ENCODE measurements at regions not wholly inside any gene's neighbourhood (a gene's known extent, or its start where the extent isn't known, plus 50 kb on each side); places are given as distances from the start of the nearest gene placed in this dataset.
"Not testable (repeated sequence)": the region's sequence is repeated elsewhere in the genome, so short reads cannot be mapped to it uniquely, and the experiment has no call there.

GRCh38 chr12:111268738-111269572, 99.9 kb downstream of the PHETA1 start:
- H3K4me3 ChIP-seq, result no peak overlapping the region
- no peaks in the 10 kb centered on the region for H3K4me1 ChIP-seq
- intact Hi-C loops (cut with DNase I; ENCODE audit: low total_unique reads), result no loop called here
- TF ChIP-seq CTCF (IDR thresholded peaks at IDR 0.05) (no peak), POLR2A (IDR thresholded peaks at IDR 0.05) (no peak)
- no peaks in the 10 kb centered on the region for H3K9me3 ChIP-seq
- no peak for DNase-seq
- H3K27ac ChIP-seq, result no peak overlapping the region
- H3K36me3 ChIP-seq, result no peaks in the 10 kb centered on the region
- no peaks in the 10 kb centered on the region for H3K27me3 ChIP-seq

GRCh38 chr12:111267144-111267543, 101.8 kb downstream of the PHETA1 start:
- no peak for TF ChIP-seq POLR2A (IDR thresholded peaks at IDR 0.05)
- no peak for TF ChIP-seq CTCF (IDR thresholded peaks at IDR 0.05)
- no peaks in the 10 kb centered on the region for H3K4me1 ChIP-seq
- no peak for DNase-seq
- no peaks in the 10 kb centered on the region for H3K27me3 ChIP-seq
- no peaks in the 10 kb centered on the region for H3K36me3 ChIP-seq
- no peak overlapping the region for H3K27ac ChIP-seq
- no peaks in the 10 kb centered on the region for H3K9me3 ChIP-seq
- H3K4me3 ChIP-seq, result no peak overlapping the region
- intact Hi-C loops (cut with DNase I; ENCODE audit: low total_unique reads), result no loop called here

- intact Hi-C loops (cut with DNase I; ENCODE audit: low total_unique reads), result no loop called here
- H3K4me3 ChIP-seq, result no peak overlapping the region
- no peaks in the 10 kb centered on the region for H3K27me3 ChIP-seq
- H3K27ac ChIP-seq, result no peak overlapping the region
- no peaks in the 10 kb centered on the region for H3K4me1 ChIP-seq
- DNase-seq, result no peak
- TF ChIP-seq POLR2A (IDR thresholded peaks at IDR 0.05), result no peak
- no peak for TF ChIP-seq CTCF (IDR thresholded peaks at IDR 0.05)
- no peaks in the 10 kb centered on the region for H3K36me3 ChIP-seq
- H3K9me3 ChIP-seq, result no peaks in the 10 kb centered on the region
Observed at GRCh38 chr12:111261911-111262676, 106.8 kb downstream of the PHETA1 start.

GRCh38 chr12:111260732-111261131, 108.2 kb downstream of the PHETA1 start:
- Histone ChIP-seq H3K36me3 (no peaks in the 10 kb centered on the region), H3K4me1 (no peaks in the 10 kb centered on the region), H3K9me3 (no peaks in the 10 kb centered on the region), H3K4me3 (no peak overlapping the region), H3K27ac (no peak overlapping the region), H3K27me3 (no peaks in the 10 kb centered on the region)
- no peak for TF ChIP-seq POLR2A (IDR thresholded peaks at IDR 0.05)
- no peak for DNase-seq
- intact Hi-C loops (cut with DNase I; ENCODE audit: low total_unique reads), result no loop called here

GRCh38 chr12:111259231-111259630, 109.7 kb downstream of the PHETA1 start:
- DNase-seq, result no peak
- Histone ChIP-seq H3K27ac (no peak overlapping the region), H3K27me3 (no peaks in the 10 kb centered on the region), H3K36me3 (no peaks in the 10 kb centered on the region), H3K9me3 (no peaks in the 10 kb centered on the region), H3K4me1 (no peaks in the 10 kb centered on the region), H3K4me3 (no peak overlapping the region)
- intact Hi-C loops (cut with DNase I; ENCODE audit: low total_unique reads), result no loop called here
- TF ChIP-seq CTCF (IDR thresholded peaks at IDR 0.05) (no peak), POLR2A (IDR thresholded peaks at IDR 0.05) (no peak)

- H3K4me1 ChIP-seq; H3K4me3 ChIP-seq; H3K9me3 ChIP-seq; intact Hi-C loops (cut with DNase I; ENCODE audit: low total_unique reads); H3K36me3 ChIP-seq; H3K27me3 ChIP-seq; H3K27ac ChIP-seq; DNase-seq: not testable (repeated sequence)
Observed at GRCh38 chr12:111258081-111258480, 110.8 kb downstream of the PHETA1 start.

All from uterus (tissue), 3 donors.